Gastrocnemius medialis (tissue), 4 donors: ENCODE measurements at regions not wholly inside any gene's neighbourhood (a gene's known extent, or its start where the extent isn't known, plus 50 kb on each side); places are given as distances from the start of the nearest gene placed in this dataset.

Experiments used
- POLR2A ChIP-seq, 2 donors: fragments of 450-650 bp; IDR thresholded peaks; one replicate each; pipeline ENCODE4 v1.6.1; 2017; ENCODE audit warnings: antibody characterized with exemption in 2 of 2, mild to moderate bottlenecking in 2 of 2, moderate library complexity in 2 of 2
- TF ChIP-seq, protein P1 (sequence below), 5 experiments: fragments of 450-650 bp in 3 of 5; fragments of 200-600 bp in 2 of 5; sonication (generic) in 2 of 5; IDR thresholded peaks in 4 of 5; conservative IDR thresholded peaks in 1 of 5; 1 replicate in 4 of 5; 2 replicates in 1 of 5; pipeline ENCODE4 v1.5.1; 2016 to 2019; ENCODE audit warnings: antibody characterized with exemption in 5 of 5, mild to moderate bottlenecking in 3 of 5, moderate library complexity in 3 of 5

DNA sequence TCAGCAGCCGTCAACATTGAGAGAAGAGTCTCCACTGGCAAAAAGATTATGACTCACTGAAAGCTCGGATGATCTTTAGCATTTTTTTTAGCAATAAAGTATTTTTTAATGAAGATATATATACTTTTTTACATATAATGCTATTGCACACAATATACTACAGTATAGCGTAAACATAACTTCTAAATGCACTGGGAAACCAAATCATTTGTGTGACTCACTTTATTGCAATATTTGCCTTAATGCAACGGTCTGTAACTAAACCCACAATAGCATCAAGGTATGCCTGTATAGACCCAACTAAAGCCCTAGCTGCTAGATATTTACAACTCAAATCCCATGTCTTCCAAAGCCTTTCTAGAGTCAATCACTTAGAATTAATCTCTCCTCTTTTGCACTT lies 52.3 kb upstream of the EDNRA start:
- TF ChIP-seq, protein P1, sequence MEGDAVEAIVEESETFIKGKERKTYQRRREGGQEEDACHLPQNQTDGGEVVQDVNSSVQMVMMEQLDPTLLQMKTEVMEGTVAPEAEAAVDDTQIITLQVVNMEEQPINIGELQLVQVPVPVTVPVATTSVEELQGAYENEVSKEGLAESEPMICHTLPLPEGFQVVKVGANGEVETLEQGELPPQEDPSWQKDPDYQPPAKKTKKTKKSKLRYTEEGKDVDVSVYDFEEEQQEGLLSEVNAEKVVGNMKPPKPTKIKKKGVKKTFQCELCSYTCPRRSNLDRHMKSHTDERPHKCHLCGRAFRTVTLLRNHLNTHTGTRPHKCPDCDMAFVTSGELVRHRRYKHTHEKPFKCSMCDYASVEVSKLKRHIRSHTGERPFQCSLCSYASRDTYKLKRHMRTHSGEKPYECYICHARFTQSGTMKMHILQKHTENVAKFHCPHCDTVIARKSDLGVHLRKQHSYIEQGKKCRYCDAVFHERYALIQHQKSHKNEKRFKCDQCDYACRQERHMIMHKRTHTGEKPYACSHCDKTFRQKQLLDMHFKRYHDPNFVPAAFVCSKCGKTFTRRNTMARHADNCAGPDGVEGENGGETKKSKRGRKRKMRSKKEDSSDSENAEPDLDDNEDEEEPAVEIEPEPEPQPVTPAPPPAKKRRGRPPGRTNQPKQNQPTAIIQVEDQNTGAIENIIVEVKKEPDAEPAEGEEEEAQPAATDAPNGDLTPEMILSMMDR (IDR thresholded peaks at IDR 0.05 in 4 of 5, conservative IDR thresholded peaks at IDR 0.05 in 1 of 5) = no peak
- TF ChIP-seq POLR2A (IDR thresholded peaks at IDR 0.05) = no peak
